Stimulated activated naive CD4-positive, alpha-beta T cell (primary cell): ENCODE measurements at regions not wholly inside any gene's neighbourhood (a gene's known extent, or its start where the extent isn't known, plus 50 kb on each side); places are given as distances from the start of the nearest gene placed in this dataset.
"Not testable (repeated sequence)": the region's sequence is repeated elsewhere in the genome, so short reads cannot be mapped to it uniquely, and the experiment has no call there.

Experiments
- DNase-seq, 6 experiments: peaks; one replicate each; lab custom pipeline; 2025; lab: John Stamatoyannopoulos, UW

DNA sequence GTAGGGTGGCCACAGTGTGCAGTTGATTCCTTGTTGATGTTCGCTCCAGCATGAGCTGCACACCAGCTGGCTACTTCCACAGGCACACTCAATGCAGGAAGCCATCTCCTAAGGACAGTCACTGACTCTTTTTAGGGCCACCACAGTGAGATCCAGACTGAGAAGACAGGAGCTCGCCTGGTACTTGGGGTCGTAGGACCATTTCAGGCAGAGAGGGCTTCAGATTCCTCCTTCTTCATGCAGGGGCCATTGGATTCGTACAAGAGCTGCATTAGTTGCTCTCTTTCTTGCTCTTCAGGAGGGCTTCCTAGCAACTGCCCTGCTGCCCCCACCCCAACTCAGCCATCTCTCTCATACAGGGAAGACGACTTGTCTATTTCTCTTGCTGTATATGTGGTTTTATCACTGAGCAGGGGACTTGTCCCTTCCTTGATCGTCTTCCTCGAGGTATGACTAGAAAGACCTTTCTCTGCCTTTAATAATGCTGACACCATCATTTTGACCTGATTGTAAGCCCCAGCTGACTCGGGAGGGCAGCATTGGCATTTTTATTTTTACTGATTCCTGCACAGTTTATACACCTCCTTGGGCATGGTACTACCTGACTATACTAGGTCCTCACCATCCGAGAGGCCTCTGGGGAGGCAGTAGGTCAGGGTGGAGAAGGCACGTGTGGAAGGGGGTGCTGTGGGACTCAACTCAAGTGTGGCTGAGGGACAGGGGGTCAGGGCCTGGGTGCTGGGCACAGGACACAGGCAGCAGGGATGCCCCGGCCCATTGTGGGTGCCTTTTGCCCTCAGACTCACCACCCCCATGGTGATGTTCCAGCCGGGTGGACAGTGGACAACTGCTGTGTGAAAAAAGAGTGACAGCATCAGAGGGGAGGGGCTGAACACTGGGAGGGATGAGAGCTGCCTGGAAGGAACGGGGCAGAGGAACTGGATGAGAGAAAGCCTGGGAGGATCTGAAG lies 136.7 kb upstream of the ZNF746 start:
- DNase-seq: no peak

DNA sequence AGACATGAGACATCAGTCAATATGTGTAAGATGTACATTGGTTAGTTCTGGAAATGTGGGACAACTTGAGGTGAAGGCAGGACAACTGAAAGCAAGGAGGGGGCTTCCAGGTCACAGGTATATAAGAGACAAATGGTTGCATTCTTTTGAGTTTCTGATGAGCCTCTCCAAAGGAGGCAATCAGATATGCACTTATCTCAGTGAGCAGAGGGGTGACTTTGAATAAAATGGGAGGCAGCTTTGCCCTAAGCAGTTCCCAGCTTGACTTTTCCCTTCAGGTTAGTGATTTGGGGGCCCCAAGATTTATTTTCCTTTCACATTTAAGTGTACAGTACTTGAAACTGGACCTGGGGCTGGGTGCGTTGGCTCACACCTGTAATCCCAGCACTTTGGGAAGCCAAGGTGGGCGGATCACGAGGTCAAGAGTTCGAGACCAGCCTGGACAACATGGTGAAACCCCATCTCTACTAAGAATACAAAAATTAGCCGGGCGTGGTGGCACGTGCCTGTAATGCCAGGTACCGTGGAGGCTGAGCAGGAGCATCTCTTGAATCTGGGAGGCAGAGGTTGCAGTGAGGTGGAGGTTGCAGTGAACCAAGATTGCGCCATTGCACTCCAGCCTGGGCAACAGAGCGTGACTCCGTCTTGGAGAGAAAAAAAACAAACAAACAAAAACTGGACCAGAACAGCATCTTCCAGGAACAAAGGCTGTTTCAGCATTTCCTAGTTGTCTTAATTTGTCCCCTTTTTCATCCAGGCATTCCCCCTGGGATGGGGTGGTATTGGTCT lies 130.9 kb upstream of the ZNF746 start:
- not testable (repeated sequence) for DNase-seq

DNA sequence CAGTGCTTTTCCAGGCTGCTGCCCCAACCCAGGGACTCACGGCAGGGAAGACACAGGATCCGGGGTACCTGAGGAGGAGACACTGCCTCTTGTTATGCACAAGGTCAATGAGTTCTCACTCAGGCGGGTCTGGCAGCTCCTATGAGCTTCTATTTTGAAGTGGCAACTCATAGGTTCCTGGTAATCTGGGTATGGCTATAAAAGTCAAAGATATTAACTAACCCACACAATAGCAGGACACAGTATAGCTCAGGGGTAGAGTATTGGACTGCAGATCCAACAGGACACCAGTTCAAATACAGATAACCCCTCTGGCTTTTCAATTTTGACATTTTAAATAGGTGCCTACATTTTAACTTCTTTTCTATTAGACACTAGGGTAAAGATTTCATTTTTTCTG lies 130.3 kb upstream of the ZNF746 start:
- no peak for DNase-seq

DNA sequence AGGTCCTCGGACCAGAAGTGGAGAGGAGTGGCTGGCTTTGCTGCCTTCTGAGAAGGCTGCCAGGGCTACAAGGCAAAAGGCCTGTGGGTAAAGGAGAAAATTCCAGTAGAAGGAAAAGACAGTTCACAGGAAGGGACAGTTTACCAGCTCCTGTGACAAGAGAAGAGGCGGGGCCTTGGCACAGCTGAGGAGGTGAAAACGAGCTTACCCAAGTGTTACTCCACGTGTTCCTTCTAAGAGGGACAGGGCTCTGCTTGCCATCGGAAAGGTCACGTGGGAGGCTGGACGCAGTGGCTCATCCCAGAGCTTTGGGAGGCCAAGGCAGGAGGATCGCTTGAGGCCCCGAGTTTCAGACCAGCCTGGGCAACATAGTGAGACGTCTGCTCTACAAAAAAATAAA lies 129.4 kb upstream of the ZNF746 start:
- no peak for DNase-seq

DNA sequence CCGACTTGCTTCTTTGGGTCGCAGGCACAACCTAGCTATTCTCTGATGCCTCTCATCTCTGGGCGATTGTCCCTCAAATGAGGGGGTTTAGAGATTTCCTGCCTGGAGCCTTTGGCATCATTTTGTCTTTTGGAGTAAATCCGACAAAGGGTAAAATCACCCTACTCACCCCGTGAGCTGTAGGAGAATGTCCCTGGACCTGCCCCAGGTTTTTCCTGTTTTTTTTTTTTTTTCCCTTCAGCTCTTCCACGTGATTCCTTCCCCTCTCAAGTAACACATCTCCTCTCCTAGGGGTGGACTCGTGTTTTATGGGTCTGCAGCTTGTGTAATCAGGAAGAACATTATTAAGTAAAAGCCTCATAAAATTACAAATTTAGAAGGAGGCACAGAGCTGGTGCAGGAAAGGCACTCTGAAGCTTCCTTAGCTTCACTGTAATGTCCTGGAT lies 128.4 kb upstream of the ZNF746 start:
- DNase-seq: no peak

DNA sequence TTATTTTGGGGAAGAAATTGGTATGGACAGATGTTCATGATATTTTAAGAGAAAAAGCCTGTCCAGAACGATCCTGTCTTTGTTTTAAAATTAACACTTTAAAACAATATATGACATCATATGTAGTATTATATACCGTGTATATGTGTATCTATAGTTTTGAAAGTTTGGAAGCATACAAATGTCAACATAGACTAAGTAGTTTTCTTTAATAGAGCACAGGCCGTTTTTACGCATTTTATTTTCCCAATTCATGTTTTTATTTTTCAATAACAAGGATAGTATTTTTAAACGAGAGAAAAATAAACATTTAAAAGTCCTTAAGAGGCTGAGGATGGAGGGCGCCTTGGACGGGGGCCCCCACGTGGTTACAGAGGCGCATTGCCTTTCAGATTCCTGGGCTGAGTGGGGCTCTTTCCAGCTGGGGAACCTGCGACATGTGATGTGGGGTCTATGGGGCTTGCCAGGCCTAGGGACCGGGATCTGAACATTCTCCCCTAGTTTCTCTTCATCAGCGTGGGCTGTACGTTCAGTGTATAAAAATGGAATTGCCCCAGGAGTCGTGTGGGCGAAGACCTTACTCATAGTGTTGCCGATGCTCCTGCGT lies 127.8 kb upstream of the ZNF746 start:
- DNase-seq: peak; percentile 3 to 38 (median 29)

DNA sequence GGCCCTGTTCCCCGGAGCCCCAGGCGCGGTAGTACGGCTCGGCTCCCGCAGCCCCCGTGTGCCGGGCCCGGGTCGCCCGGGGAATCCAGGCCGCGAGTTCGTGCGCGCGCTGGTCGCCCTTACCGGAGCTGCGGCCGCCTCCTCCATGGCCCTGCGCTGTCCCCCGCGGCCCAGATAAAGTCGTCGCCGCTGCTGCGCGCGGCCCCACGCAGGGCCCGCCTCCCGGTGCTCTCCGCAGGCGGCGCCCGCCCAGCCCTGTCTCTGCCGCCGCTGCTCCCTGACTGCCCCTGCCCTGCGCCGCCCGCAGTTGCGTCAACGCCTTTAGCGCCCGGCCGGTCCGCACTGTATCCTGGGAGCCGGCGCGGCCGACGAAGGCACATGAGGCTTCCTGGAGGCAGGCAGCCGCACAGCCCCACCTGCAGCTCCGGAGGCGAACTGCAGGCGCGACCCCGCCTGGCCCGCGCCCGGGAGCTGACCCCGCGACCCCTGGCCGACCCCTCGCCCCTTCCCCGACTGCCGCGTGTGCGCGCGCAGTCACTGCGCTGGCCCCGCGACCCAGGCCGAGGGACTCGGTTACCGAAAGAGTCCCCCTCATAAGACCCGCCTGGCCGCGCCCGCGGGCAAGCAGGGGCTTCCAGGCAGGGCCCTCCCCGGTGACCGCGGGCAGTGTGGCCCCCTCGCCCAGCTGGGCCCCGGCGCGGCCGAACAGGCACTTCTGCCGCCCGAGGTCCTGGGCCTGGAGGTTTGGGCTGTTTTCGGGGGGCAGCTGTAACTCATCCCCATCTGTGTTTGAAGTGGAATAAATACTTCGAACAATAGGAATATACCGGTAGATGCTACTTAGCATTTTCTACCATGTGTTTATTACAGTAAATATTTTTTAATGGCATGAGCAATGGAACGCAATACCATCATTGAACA lies 127.1 kb upstream of the ZNF746 start:
- peak; percentile 69 to 85 (median 82) for DNase-seq

DNA sequence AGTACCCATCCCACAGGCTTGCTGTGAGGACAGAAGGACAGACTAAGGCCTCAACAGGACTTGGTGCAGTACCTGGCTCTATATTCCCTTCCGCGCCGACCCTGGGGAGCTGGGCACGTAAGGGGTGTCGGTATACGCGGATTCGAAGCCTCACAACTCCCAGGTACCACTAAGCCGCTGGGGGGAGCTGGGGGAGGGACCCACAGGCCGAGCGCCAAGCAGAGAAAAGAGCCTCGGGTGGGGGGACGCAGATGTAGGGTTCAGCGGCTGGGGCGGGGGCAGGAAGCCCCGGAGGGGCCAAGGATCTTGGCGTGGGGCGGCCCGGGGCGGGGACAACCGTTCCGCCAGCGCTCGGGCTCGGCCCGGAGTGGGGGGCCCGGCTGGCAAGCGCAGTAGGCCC lies 126.4 kb upstream of the ZNF746 start:
- peak; percentile 16 to 57 (median 46) for DNase-seq

DNA sequence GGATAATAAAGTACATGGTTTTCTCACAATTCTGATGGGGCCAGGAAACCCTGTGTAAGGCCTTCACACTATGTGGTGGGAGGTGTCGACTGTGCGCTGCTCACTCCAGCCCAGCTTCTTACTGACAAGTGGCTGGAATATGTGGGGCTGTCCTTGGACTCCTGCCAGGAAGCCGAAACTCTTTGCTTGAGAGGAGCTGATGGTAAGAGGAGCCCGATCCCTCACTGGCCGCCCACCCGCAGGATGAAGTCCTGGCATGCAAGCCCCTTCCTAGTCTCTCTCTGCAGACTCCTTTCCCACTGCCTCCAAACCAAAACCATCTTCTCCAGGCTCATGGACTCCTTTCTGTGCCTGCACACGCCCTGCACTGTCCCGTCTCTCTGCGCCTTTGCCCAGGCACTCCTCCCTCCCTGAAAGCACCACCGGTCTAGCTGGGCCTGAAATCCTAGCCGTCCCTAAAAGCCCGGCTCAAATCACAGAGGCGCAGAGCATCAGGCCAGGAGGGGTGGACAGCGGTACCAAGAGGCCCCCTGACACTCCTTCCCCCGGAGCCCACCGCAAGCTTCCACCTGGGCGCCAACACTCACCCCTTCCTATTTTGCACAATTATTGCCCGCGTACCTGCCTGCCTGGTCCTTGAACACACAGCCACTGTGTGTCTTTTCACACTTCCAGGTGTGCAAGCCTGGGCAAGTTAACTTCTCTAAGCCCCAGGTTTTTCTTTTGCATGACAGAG lies 125.8 kb upstream of the ZNF746 start:
- DNase-seq: peak in 1 of 6 experiments; percentile 40

DNA sequence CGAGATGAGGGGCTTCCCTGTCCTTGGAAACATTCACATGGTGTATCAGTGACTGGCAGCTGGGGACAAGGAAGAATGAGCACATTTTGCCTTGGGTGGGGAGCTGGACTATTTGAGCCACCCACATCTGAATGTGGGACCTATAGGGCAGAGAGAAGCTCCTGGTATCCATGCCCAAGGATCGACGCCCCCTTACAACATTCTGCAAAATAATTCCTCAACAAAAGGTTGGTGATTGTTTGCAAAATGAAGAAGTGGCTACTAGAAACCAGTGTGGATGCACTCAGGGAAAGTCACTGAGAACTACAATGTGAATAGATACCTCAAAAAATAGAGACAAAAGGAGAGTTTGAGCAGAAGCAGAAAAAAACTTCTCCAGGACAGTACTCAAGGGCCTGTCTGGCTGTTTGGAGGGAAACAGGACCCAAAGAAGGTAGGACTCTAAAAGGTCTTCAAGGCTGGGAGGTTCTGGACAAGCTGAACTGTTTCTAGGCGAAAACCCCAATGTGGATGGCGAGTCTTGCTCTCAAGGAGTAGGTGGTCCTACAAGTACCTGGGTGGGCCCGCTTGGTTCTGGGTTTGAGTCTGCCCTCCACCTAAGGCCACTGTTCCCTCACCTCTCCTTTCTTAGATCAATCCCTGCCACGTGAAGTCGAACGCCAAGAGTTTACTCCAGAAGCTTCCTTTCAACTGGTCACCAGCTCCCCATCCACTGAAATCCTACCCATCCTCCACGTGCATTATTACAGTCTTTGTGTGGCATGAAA lies 125.0 kb upstream of the ZNF746 start:
- no peak for DNase-seq

DNA sequence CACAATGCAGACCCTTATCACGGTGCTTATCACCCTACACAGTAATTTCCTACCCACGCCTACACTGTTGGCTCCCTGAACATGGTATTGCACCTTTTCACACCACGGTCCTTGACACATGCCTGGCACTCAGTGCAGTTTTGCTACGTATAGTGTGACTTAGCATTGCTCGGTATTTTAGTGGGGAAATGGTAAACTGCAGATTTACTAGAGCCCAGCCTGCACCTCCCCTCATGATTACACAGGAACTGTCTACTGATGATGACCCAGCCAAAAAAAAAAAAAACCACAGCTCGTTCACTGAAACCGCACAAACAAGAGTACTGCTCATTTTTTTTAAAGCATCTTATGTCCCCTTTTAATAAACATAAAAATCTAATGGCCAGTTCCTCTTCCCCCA lies 124.2 kb upstream of the ZNF746 start:
- no peak for DNase-seq

DNA sequence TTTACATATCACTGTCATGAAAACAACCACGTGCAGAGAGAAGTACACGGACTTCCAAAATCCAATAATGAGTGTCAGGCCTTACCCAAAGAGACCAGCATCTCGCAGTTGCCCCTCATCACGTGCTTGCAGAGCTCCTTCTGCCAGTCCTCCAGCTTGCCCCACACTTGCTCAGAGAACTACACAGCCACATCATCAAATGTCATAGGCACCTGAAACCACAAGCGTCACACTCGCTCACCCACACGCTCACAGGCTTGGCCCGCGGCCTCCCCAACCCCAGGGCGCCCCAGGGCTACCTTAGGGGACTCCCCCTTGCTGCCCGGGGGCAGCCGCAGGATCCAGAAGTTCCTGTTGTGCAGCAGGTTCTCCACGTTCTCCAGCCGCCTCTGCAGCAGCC lies 123.4 kb upstream of the ZNF746 start:
- no peak for DNase-seq

DNA sequence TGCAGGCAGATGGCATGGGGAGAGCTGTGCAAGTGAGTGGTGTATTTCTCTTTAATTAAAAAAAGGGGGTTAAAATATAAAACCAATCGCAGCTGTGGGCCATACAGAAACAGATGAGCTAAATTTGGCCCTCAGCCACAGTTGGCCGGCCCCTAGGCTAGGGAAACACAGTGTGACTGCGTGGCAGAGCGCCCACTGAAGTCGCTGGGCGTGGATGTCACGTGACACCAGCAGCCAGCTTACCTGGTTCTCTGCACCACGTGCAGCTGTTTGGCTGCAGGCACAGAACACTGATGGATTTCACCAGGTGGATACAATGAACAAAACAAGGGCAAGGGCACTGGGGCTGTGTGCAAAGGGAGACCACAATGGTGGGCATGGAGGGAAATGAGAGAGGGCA lies 119.3 kb upstream of the ZNF746 start:
- DNase-seq: no peak

DNA sequence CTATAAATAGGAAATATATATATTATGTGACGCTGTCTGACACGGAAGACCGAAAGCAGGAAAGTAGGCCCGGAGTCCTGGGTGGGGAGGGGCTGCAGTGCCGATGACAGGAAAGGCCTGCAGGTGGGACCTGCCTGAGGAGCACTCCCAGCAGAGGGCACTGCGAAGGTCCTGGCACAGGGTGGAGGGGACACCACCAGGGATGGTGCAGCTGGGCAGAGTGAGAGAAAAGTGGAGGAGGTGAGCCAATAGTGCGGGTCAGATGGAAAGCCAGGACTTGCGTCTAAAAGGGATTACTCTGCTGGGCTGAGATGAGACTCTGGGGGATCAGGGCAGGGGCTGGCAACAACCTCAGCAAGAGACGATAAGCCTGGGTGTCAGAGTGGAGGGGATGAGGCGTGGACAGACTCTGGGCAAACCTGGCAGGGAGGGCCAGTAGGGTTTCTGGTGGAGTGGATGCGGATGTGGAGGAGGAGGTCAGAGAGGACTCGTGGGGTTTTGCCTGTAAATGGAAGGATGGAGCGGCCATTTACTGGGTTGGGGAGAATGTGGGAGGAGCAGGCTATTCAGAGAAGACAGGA lies 118.2 kb upstream of the ZNF746 start:
- DNase-seq: no peak

DNA sequence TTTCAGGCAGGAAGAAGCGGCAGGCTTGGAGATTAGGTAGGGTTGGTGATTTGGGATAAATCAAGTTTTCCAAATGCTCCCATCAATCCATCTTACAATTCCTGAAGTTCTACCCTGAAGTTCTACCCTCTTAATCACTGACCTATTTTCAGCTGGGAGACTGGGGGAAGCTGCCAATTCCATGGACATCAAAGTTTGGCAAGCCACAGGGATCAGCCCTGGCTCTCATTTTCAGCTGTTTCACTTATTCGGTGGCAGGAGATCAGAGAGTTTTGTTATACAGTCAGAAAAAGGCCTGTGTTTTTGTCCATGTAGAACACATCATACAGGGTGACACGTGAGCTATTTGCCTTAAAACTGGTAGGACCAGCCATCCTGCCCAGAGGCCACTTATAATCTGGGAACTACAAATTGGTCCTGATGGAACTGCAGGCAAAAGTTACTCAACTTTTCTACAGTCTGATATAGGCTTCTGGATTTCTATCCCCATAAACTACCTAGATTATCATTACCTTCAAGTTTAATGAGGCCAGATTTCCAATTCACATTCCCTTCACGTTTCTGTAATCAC lies 112.9 kb upstream of the ZNF746 start:
- no peak for DNase-seq

DNA sequence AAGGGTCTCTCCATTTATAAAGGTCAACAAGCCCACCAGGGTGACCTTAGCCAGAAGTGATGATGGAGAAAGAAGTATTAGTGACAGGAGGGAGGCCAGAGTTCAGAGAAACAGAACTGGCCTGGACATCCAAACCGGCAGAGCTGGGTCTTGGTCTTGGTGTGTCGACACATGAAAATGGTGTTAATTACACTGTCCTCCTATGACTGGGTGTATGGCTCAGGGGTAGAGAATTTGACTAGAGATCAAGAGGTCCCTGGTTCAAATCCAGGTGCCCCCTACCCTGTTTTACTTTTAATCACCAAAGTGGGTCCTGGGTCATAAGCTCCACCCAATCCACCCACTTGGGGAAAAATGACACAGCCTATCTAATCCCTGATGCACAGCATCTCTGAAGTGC lies 110.6 kb upstream of the ZNF746 start:
- DNase-seq: no peak

DNA sequence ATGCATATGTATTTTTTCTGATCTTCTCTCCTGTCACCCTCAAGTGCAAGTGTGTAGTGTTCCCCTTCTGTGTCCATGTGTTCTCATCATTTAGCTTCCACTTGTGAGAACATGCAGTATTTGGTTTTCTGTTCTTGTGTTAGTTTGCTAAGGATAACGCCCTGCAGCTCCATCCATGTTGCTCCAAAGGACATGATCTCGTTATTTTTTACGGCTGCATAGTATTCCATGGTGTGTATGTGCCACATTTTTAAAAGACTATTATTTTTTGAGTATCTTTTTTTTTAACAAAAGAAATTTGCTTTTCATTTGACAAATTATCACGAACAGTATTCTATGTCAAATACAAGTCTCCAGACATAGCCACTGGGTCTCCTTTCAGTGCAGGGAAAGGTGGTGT lies 110.1 kb upstream of the ZNF746 start:
- no peak for DNase-seq

DNA sequence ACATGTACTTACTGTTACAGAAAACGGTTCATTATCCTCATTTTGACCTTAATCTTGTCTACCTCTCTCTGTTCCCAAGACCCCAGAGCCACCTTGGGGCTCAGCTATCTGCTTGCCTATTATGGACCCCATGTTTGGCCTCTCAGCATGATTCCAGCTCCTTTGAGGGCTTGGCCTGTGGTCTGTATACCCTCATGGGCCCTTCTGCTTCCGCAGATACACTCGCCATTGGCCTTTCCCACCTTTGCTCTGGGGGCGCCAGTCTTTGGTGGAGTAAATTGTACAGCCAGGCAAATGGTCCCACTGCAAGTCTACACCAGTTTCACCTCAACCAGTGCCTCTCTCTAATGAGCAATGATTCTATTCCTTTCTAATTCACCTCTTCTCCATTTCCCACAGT lies 109.2 kb upstream of the ZNF746 start:
- DNase-seq: no peak

DNA sequence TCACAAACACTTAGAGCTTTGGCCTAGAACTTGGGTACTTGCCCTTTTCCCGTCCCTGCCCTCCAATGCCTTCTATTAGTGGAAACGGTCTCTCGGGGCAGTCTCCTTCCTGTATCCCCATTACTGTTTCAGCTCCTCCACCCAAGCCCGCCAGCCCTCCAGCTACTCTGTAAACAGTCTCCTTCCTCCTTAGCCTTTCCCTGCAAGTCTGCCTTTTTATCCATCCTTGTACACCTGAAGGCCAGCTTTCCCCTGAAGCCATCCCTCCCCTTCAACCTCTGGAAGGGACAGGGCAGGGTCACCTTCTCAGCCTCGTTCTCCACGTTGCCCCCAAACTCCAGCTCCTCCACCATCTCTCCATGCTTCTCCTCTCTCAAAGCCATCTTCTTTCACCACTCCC lies 108.1 kb upstream of the ZNF746 start:
- no peak for DNase-seq
